ENCODE measurements at regions not wholly inside any gene's neighbourhood (a gene's known extent, or its start where the extent isn't known, plus 50 kb on each side); places are given as distances from the start of the nearest gene placed in this dataset.

GRCh38 chr15:29446480-29446879 lies 176.9 kb upstream of the NSMCE3 start:
- no peak for DNase-seq (ENCODE audit: extremely low spot score)
- POLR2A ChIA-PET: no interaction called here
- TF ChIP-seq CTCF (IDR thresholded peaks at IDR 0.05; ENCODE audit: control extremely low read depth, extremely low read depth, low read depth, missing control alignments): no peak
- CTCF ChIA-PET: no interaction called here

GRCh38 chr15:29442532-29442931 lies 172.9 kb upstream of the NSMCE3 start:
- no peak for DNase-seq (ENCODE audit: extremely low spot score)
- TF ChIP-seq CTCF (IDR thresholded peaks at IDR 0.05; ENCODE audit: control extremely low read depth, extremely low read depth, low read depth, missing control alignments): no peak
- ChIA-PET CTCF (no interaction called here), POLR2A (no interaction called here)

GRCh38 chr15:29440541-29440940 lies 170.9 kb upstream of the NSMCE3 start:
- CTCF ChIA-PET: no interaction called here
- POLR2A ChIA-PET: no interaction called here
- TF ChIP-seq CTCF (IDR thresholded peaks at IDR 0.05; ENCODE audit: control extremely low read depth, extremely low read depth, low read depth, missing control alignments): no peak
- DNase-seq (ENCODE audit: extremely low spot score): no peak

- TF ChIP-seq CTCF (IDR thresholded peaks at IDR 0.05; ENCODE audit: control extremely low read depth, extremely low read depth, low read depth, missing control alignments): no peak
- ChIA-PET POLR2A (no interaction called here), CTCF (interaction anchor here (0.9 to 1.6 kb wide), 2 partner anchors 10 to 298 kb away, joined by 3 to 4 read pairs; no protein-coding TSS in a partner anchor)
- DNase-seq (ENCODE audit: extremely low spot score): no peak
Measured at GRCh38 chr15:29438703-29439055, 169.1 kb upstream of the NSMCE3 start.

- ChIA-PET CTCF (interaction anchor here (0.8 to 1.6 kb wide), 3 partner anchors 10 to 298 kb away, joined by 3 to 4 read pairs (median 3); no protein-coding TSS in a partner anchor), POLR2A (no interaction called here)
- DNase-seq (ENCODE audit: extremely low spot score): no peak
- TF ChIP-seq CTCF (IDR thresholded peaks at IDR 0.05; ENCODE audit: control extremely low read depth, extremely low read depth, low read depth, missing control alignments): no peak
Measured at GRCh38 chr15:29437888-29438702, 168.5 kb upstream of the NSMCE3 start.

GRCh38 chr15:29435811-29436210 lies 166.2 kb upstream of the NSMCE3 start:
- POLR2A ChIA-PET: no interaction called here
- CTCF ChIA-PET: no interaction called here
- DNase-seq (ENCODE audit: extremely low spot score): no peak
- no peak for TF ChIP-seq CTCF (IDR thresholded peaks at IDR 0.05; ENCODE audit: control extremely low read depth, extremely low read depth, low read depth, missing control alignments)

Data from GM10248 (cell line).